ENCODE measurements at regions not wholly inside any gene's neighbourhood (a gene's known extent, or its start where the extent isn't known, plus 50 kb on each side); places are given as distances from the start of the nearest gene placed in this dataset.

- TF ChIP-seq CTCF (IDR thresholded peaks at IDR 0.05) (no peak), POLR2A (IDR thresholded peaks at IDR 0.05) (no peak)
These were observed 111.8 kb downstream of the FOXA2 start for GRCh38 chr20:22472447-22473100.

All from thyroid gland (tissue), 4 donors.